ENCODE measurements at regions not wholly inside any gene's neighbourhood (a gene's known extent, or its start where the extent isn't known, plus 50 kb on each side); places are given as distances from the start of the nearest gene placed in this dataset.

- H3F3A ChIP-seq (ENCODE audit: insufficient read depth, low read length), result no peaks in the 10 kb centered on the region
- H3K4me3 ChIP-seq (ENCODE audit: low read depth, low read length, poor library complexity, severe bottlenecking), result no peak overlapping the region
- no peak overlapping the region for H3K9ac ChIP-seq (ENCODE audit: low read length)
- H3K27ac ChIP-seq (ENCODE audit: low read depth, low read length, poor library complexity, severe bottlenecking), result no peak overlapping the region
- no peaks in the 10 kb centered on the region for H3K27me3 ChIP-seq (ENCODE audit: insufficient read depth, low read length)
- H4K20me1 ChIP-seq (ENCODE audit: insufficient read depth, low read length), result no peaks in the 10 kb centered on the region
- H3K4me1 ChIP-seq (ENCODE audit: insufficient read depth, low read length, severe bottlenecking), result no peaks in the 10 kb centered on the region
- H3K36me3 ChIP-seq (ENCODE audit: insufficient read depth, low read length), result no peaks in the 10 kb centered on the region
- no peak overlapping the region for H2AFZ ChIP-seq (ENCODE audit: low read length)
- no peak overlapping the region for H3K4me2 ChIP-seq (ENCODE audit: low read length)
- no peak for TF ChIP-seq CTCF (IDR thresholded peaks at IDR 0.05; ENCODE audit: low read length)
- no peak for TF ChIP-seq EZH2 (IDR thresholded peaks at IDR 0.05; ENCODE audit: borderline replicate concordance, low read length)
- no peaks in the 10 kb centered on the region for H3K79me2 ChIP-seq (ENCODE audit: insufficient read depth, low read length)
- no peaks in the 10 kb centered on the region for H3K9me2 ChIP-seq (ENCODE audit: low read depth, low read length)
- H3K9me3 ChIP-seq (ENCODE audit: low read length), result no peaks in the 10 kb centered on the region
Measured at GRCh38 chr5:51047369-51047768, 335.9 kb upstream of the ISL1 start.

- H3K4me1 ChIP-seq (ENCODE audit: insufficient read depth, low read length, severe bottlenecking), result no peaks in the 10 kb centered on the region
- no peaks in the 10 kb centered on the region for H3K36me3 ChIP-seq (ENCODE audit: insufficient read depth, low read length)
- H3K9me2 ChIP-seq (ENCODE audit: low read depth, low read length), result no peaks in the 10 kb centered on the region
- H4K20me1 ChIP-seq (ENCODE audit: insufficient read depth, low read length), result no peaks in the 10 kb centered on the region
- H2AFZ ChIP-seq (ENCODE audit: low read length), result no peak overlapping the region
- H3K27ac ChIP-seq (ENCODE audit: low read depth, low read length, poor library complexity, severe bottlenecking), result no peak overlapping the region
- H3K9ac ChIP-seq (ENCODE audit: low read length), result no peak overlapping the region
- TF ChIP-seq EZH2 (IDR thresholded peaks at IDR 0.05; ENCODE audit: borderline replicate concordance, low read length) (no peak), CTCF (IDR thresholded peaks at IDR 0.05; ENCODE audit: low read length) (no peak)
- no peaks in the 10 kb centered on the region for H3K27me3 ChIP-seq (ENCODE audit: insufficient read depth, low read length)
- H3F3A ChIP-seq (ENCODE audit: insufficient read depth, low read length), result no peaks in the 10 kb centered on the region
- no peak overlapping the region for H3K4me2 ChIP-seq (ENCODE audit: low read length)
- no peaks in the 10 kb centered on the region for H3K9me3 ChIP-seq (ENCODE audit: low read length)
- H3K4me3 ChIP-seq (ENCODE audit: low read depth, low read length, poor library complexity, severe bottlenecking), result no peak overlapping the region
- H3K79me2 ChIP-seq (ENCODE audit: insufficient read depth, low read length), result no peaks in the 10 kb centered on the region
Measured at GRCh38 chr5:51053361-51053760, 329.9 kb upstream of the ISL1 start.

- Histone ChIP-seq H3K4me3 (ENCODE audit: low read depth, low read length, poor library complexity, severe bottlenecking) (no peak overlapping the region), H3K9ac (ENCODE audit: low read length) (no peak overlapping the region), H2AFZ (ENCODE audit: low read length) (no peak overlapping the region), H3K79me2 (ENCODE audit: insufficient read depth, low read length) (no peaks in the 10 kb centered on the region), H3K27me3 (ENCODE audit: insufficient read depth, low read length) (no peaks in the 10 kb centered on the region), H3K9me2 (ENCODE audit: low read depth, low read length) (no peaks in the 10 kb centered on the region), H3K9me3 (ENCODE audit: low read length) (no peaks in the 10 kb centered on the region), H3K4me2 (ENCODE audit: low read length) (no peak overlapping the region), H3K36me3 (ENCODE audit: insufficient read depth, low read length) (no peaks in the 10 kb centered on the region), H3K4me1 (ENCODE audit: insufficient read depth, low read length, severe bottlenecking) (no peaks in the 10 kb centered on the region), H3K27ac (ENCODE audit: low read depth, low read length, poor library complexity, severe bottlenecking) (no peak overlapping the region), H3F3A (ENCODE audit: insufficient read depth, low read length) (no peaks in the 10 kb centered on the region), H4K20me1 (ENCODE audit: insufficient read depth, low read length) (no peaks in the 10 kb centered on the region)
- TF ChIP-seq CTCF (IDR thresholded peaks at IDR 0.05; ENCODE audit: low read length), result no peak
- no peak for TF ChIP-seq EZH2 (IDR thresholded peaks at IDR 0.05; ENCODE audit: borderline replicate concordance, low read length)
Measured at GRCh38 chr5:51060953-51061352, 322.3 kb upstream of the ISL1 start.
